GM18508 (cell line): ENCODE measurements at regions not wholly inside any gene's neighbourhood (a gene's known extent, or its start where the extent isn't known, plus 50 kb on each side); places are given as distances from the start of the nearest gene placed in this dataset.
"Not testable (repeated sequence)": the region's sequence is repeated elsewhere in the genome, so short reads cannot be mapped to it uniquely, and the experiment has no call there.

Experiments
- ATAC-seq: cut with Tn5 transposase; IDR thresholded peaks from one replicate; pipeline ENCODE4 v1.9.1; 2021; ENCODE audit warnings: moderate number of reproducible peaks; ENCODE audit not compliant: insufficient read depth, unreplicated experiment

- no peak for ATAC-seq
These were observed 161.5 kb upstream of the CDKN2B start for GRCh38 chr9:22170556-22170955.

- no peak for ATAC-seq
These were observed 162.0 kb upstream of the CDKN2B start for GRCh38 chr9:22170990-22171670.

DNA sequence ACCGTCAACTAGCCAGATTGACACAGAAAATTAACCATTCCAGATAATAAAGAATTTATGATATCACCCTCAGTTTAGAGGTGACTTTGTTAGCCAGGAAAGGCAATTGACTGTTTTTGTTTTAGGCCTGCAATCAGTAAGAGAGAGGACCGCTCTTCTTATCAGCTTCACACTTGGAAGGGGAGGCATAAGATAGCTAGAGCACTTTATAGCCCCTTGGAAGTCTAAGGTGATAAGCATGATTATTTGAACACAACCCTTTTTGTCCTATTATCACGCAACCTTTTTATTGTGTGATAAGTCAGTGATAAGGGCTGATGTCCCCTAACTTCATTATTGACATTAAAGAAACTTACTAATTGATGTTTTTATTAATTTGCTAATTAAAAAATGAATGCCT lies 162.6 kb upstream of the CDKN2B start:
- no peak for ATAC-seq

DNA sequence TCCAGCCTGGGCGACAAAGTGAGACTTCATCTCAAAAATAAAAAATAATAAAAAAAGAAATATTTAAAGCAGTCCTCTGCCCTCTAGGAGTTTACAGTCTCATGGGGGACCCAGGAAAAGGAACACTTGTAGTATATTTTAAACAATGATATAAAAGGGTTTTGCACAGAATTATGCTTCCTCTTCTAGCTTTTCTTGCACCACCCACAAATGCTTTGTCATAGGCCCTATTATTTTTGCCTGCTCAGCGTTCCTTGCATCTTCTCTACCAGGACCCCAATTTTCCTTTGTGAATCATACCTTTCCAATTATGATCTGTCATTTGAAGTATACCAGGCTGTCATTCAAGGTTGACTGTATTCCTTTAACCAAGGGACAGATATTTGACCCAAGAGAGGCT lies 164.8 kb upstream of the CDKN2B start:
- ATAC-seq, result no peak

DNA sequence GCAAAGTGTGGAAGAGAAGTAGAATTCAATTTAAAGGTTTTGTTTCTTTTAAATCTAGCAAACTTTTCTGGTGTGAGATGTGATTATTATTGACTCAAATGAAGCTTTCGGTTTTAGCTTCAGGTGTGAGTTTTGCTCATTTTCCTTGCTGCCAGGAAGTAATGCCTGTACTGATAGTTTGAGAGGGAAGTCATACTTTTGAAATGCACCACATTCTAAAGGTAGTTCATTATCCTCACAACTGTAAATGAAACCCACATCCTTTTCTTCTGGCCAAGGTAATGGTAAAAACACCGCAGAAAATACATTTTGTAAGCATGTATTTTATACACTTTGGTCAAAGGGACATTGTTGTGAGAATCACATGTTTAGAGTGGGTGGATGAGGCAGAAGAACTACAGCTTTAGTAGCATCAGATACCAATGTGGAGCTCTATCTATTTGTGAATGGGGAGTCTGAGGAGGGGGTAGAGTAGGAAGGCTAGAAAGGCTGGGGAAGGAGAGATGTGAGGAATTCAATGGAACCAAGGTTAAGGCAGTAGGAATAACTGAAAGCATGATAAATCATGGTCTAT lies 167.0 kb upstream of the CDKN2B start:
- ATAC-seq, result no peak

- ATAC-seq, result not testable (repeated sequence)
These were observed 171.9 kb upstream of the CDKN2B start for GRCh38 chr9:22181021-22181420.

GRCh38 chr9:22189471-22189870 lies 180.4 kb upstream of the CDKN2B start:
- ATAC-seq, result no peak

DNA sequence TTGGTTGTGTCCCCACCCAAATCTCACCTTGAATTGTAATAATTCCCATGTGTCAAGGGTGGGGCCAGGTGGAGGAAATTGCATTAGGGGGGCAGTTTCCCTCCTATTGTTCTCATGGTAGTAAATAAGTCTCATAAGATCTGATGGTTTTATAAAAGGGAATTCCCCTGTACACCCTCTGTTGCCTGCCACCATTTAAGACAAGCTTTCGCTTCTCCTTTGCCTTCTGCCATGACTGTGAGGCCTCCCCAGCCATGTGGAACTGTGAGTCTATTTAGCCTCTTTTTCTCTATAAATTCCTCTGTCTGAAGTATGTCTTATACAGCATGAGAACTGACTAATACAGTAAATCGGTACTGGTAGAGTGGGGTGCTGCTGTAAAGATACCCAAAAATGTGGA lies 187.9 kb upstream of the CDKN2B start:
- peak; percentile 70 for ATAC-seq

DNA sequence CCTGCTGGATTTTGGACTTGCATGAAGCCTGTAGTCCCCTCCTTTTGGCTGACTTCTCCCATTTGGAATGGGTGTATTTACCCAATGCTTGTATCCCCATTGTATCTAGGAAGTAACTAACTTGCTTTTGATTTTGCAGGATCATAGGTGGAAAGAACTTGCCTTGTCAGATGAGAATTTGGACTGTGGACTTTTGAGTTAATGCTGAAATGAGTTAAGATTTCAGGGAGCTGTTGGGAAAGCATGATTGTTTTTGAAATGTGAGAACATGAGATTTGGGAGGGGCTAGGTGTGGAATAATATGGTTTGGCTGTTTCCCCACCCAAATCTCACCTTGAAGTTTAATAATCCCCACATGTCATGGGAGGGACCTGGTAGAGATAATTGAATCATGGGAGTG lies 189.6 kb upstream of the CDKN2B start:
- ATAC-seq, result no peak

GRCh38 chr9:22201256-22201655 lies 192.2 kb upstream of the CDKN2B start:
- no peak for ATAC-seq

DNA sequence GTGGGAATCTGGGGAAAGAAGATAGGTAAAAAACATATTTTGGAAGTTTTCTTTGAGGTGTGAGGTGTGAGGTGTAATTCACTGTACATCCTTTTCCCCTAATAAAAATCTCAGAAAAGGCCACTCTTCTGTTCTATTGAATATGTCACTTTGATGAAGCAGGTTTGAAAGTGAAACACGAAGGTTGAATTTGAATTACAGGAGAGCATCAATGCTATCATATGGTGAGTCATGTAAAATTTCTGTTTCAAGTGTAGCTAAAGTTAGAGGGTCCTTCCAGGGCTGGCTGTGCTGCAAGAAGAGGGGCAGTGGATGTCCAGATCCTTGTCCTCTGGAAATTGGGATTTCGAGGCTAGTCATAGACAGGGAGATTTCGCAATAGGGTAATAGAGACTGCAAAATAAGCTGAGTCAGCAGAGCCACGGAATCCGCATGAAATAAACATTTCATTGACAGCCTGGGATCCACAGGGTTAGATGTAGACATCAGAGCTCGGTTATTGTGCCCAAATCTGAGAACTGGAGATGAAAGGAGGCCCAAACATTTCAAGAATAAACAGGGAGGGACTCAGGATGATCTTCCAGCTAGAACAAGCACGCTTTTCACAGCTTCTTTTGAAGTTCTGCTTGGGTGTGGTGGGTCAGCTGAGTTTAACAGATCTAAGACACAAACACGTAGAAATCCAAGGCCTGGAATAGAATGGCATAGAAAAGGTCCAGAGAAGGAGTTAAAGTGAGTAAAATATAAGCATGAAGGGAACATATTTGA lies 194.4 kb upstream of the CDKN2B start:
- ATAC-seq, result no peak

- ATAC-seq, result no peak
These were observed 195.1 kb upstream of the CDKN2B start for GRCh38 chr9:22204240-22204639.

- ATAC-seq, result no peak
These were observed 197.7 kb upstream of the CDKN2B start for GRCh38 chr9:22206833-22207232.

DNA sequence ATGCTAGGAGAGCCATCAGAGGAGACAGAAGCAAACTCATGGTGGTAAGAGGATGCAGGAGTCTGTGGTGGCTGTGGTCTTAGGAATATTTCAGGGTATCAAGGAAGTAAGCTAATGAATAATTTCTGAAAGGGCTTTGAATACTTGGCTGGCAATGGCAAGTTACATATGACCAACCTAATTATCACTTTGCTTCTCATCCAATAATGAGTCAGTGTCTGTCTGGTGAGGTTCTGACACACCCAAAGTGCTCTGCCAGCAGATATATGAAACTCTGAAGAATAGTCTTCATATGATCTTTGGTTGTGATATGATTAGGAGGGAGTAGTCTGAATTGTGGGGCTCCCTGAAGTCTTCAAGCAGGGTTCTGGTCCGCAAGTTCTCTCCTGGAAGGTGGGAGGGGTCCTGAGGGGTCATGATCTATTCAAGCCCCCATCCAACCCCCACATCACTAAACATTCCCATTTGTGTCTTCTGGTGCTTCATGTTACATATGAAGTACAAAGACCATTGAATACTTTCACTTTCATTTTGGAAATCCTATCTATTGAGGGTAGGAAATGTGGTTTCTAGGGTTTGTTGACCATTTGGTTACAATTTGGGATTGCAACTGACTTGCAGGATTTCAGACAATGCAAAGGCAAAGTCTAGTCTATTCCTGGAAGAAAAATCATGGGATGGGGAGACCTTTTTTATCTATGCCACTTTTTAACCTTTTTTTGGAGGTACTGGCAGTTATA lies 199.9 kb upstream of the CDKN2B start:
- peak; percentile 60 for ATAC-seq

- no peak for ATAC-seq
These were observed 201.2 kb upstream of the CDKN2B start for GRCh38 chr9:22210262-22210661.

DNA sequence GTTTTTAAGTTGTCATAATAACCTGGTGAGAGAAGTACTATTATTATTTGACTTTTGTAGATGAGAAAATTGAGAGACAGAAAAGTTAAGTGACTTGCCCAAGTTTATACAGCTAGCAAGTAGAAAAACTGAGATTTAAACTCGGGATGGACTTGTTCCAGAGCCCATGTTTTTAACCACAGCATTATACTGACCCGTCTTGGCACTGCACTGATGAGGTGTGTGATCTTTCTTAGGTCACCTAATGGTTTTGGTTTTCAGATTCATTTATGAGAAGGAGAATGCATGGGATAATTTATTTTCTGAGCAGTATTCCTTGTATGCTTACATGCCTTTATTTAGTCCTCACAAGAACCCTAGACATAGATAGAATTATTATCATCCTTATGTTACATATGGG lies 201.8 kb upstream of the CDKN2B start:
- ATAC-seq, result no peak

- no peak for ATAC-seq
These were observed 202.7 kb upstream of the CDKN2B start for GRCh38 chr9:22211588-22212360.

GRCh38 chr9:22214021-22214420 lies 204.9 kb upstream of the CDKN2B start:
- ATAC-seq, result no peak

DNA sequence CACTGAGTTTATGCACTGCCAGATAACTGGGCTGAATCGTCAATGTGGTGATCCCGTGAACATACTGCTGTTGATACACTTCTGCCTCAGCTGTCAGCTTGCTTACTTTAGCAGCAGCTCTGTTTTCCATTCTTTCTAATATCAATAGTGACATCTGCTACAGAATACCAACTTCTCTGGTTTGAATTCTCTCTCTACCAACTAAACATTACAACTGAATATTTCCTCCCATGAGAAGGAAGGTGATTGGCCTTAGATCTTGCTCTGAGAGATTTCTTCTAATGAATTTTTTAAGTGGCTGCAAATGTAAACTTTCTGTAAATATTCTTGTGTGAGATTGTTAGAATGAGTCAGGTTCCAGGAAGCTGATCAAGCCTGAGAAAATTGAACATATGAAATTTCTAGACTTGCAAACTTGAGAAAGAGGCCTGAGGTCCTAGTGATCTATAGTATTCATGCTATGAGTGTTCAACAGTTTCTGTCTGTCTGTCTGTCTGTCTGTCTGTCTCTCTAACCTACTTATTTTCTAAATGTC lies 205.5 kb upstream of the CDKN2B start:
- ATAC-seq, result no peak

DNA sequence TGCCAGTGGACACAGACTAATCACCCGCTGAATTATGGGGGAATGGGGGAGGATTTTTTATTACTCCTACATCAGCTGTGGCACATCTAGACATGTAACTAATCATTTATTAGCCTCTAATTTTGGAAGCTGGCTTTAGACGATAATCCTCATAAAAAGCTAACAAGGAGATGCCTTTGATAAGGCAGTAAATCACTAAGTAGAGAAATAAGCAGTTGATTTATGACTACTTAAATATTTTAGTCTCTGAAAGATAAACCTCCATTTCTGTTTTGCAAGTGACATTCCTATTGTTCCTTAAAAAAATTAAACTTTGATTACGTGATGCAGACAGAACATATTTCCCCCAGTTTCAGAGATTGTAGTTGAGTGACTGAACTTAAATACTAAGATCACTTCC lies 206.4 kb upstream of the CDKN2B start:
- ATAC-seq, result no peak
